SJSA1 (cell line): ENCODE measurements at regions not wholly inside any gene's neighbourhood (a gene's known extent, or its start where the extent isn't known, plus 50 kb on each side); places are given as distances from the start of the nearest gene placed in this dataset.
"Not testable (repeated sequence)": the region's sequence is repeated elsewhere in the genome, so short reads cannot be mapped to it uniquely, and the experiment has no call there.

ENCODE experiments used
- DNase-seq, 2 experiments: peaks; one replicate each; pipeline ENCODE4 v3.0.0-alpha.2; 2015 to 2020; ENCODE audit warnings: low spot score in 2 of 2, low read depth in 1 of 2
- H3K27ac ChIP-seq: fragments of 250-450 bp; sonication (Bioruptor Pico); 2 replicates; pipeline ENCODE4 v1.5.1; 2020; ENCODE audit warnings: mild to moderate bottlenecking, moderate library complexity
- H3K27me3 ChIP-seq: fragments of 250-450 bp; sonication (Bioruptor Pico); replicated peaks from 2 replicates; pipeline ENCODE4 v1.5.1; 2020; ENCODE audit warnings: mild to moderate bottlenecking, moderate library complexity
- H3K36me3 ChIP-seq: fragments of 250-450 bp; sonication (Bioruptor Pico); 2 replicates; pipeline ENCODE4 v1.5.1; 2020; ENCODE audit warnings: mild to moderate bottlenecking
- H3K4me1 ChIP-seq: fragments of 250-450 bp; sonication (Bioruptor Pico); replicated peaks from 2 replicates; pipeline ENCODE4 v1.6.1; 2021; ENCODE audit warnings: mild to moderate bottlenecking
- H3K4me3 ChIP-seq: fragments of 250-450 bp; sonication (Bioruptor Pico); 2 replicates; pipeline ENCODE4 v1.5.1; 2020; ENCODE audit warnings: mild to moderate bottlenecking
- H3K9me3 ChIP-seq: fragments of 250-450 bp; sonication (Bioruptor Pico); replicated peaks from 2 replicates; pipeline ENCODE4 v1.5.1; 2020; ENCODE audit warnings: mild to moderate bottlenecking

DNA sequence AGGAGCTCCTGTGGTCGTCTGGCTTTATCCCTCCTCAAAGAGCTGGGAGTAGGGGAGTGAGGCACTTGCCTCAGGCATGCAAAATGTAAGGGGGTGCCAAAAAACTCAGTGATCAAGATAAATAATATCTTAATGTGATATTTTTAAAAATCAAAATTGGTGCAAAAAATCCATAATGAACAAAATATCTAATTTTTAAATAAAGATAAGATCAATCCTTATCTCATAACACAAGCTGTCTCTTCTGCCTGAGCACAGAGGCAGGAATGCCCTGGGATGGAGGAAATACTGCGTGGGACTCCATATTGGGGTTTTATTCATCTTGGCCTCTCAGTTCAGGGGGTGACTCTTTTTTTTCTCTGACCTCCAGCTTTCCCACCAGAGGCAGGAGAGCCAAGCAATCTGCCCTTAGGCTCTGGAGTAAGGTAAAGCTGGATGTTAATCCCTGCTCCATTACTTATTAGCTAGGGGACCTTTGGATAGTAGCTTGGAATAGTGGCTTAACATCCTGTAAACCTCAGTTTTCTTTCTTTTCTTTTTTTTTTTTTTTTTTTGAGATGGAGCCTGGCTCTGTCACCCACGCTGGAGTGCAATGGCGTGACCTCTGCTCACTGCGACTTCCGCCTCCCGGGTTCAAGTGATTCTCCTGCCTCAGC lies 77.3 kb upstream of the NFASC start:
- no peak overlapping the region for H3K27ac ChIP-seq
- H3K9me3 ChIP-seq = no peaks in the 10 kb centered on the region
- H3K4me3 ChIP-seq = no peak overlapping the region
- H3K36me3 ChIP-seq = no peaks in the 10 kb centered on the region
- H3K4me1 ChIP-seq = no peaks in the 10 kb centered on the region
- 0 out of 2 replicates have a peak, but pooled peaks cover 3% of the 10 kb centered on the region for H3K27me3 ChIP-seq
- DNase-seq = no peak

GRCh38 chr1:204796886-204797285 lies 73.8 kb upstream of the NFASC start:
- not testable (repeated sequence) for DNase-seq, H3K27me3 ChIP-seq, H3K27ac ChIP-seq, H3K4me1 ChIP-seq, H3K9me3 ChIP-seq, H3K4me3 ChIP-seq, H3K36me3 ChIP-seq

DNA sequence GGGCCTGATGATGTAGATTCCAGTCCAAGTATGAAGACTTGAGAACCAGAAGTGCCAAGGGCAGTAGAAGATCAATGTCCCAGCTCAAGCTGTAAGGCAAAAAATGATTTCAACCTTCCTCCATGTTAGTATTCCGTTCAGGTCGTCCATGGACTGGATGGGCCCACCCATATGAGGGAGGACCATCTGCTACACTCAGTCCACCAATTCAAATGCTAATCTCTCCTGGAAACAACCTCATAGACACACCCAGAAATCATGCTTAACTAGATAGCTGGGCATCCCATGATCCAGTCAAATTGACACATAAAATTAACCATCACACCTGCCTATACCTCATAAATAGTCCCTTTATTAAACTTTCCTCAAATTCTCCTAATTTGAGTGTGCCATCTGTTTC lies 73.3 kb upstream of the NFASC start:
- Histone ChIP-seq H3K4me3 (no peak overlapping the region), H3K9me3 (no peaks in the 10 kb centered on the region), H3K27ac (no peak overlapping the region), H3K4me1 (no peaks in the 10 kb centered on the region), H3K27me3 (no peaks in the 10 kb centered on the region), H3K36me3 (no peaks in the 10 kb centered on the region)
- DNase-seq = no peak

DNA sequence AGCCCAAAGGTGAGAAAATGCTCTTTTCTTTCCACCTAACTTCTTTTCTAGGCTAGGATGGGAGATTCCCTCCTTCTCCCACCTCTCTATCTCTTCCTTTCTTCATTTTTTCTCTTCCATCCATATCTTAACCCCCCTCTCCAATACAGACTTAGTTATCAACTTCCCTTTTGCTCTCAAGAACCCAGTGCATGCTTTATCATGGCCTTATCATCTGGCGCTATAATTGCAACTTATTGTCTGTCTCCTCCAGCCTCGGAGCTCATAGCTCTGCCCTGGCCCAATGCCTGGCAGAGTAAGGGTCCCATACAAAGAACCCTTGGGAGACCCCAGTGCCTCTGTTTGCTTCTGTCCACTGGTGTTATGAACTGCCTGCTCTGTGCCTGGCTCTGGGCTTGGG lies 71.0 kb upstream of the NFASC start:
- Histone ChIP-seq H3K36me3 (no peaks in the 10 kb centered on the region), H3K4me1 (no peaks in the 10 kb centered on the region), H3K4me3 (no peak overlapping the region), H3K9me3 (no peaks in the 10 kb centered on the region), H3K27ac (no peak overlapping the region), H3K27me3 (no peaks in the 10 kb centered on the region)
- no peak for DNase-seq

DNA sequence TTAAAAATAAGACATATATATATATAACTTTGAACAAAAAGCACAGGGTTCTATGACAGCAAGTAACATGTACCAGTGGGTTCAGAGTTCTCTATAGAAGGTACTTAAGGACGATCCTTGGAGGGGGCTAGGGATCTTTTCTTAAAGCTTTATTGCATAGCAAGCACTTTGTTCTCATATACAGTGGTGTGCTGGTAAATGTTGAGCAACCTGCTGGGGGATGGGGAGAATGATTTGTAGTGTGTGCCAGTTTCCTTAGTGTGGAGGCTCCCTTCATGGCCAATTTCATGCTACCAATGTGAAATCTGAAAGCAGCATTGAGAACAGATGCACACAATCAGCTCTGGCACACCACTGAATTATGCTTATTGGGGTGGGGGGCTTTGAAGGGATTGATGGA lies 69.5 kb upstream of the NFASC start:
- Histone ChIP-seq H3K27me3 (no peaks in the 10 kb centered on the region), H3K9me3 (no peaks in the 10 kb centered on the region)

DNA sequence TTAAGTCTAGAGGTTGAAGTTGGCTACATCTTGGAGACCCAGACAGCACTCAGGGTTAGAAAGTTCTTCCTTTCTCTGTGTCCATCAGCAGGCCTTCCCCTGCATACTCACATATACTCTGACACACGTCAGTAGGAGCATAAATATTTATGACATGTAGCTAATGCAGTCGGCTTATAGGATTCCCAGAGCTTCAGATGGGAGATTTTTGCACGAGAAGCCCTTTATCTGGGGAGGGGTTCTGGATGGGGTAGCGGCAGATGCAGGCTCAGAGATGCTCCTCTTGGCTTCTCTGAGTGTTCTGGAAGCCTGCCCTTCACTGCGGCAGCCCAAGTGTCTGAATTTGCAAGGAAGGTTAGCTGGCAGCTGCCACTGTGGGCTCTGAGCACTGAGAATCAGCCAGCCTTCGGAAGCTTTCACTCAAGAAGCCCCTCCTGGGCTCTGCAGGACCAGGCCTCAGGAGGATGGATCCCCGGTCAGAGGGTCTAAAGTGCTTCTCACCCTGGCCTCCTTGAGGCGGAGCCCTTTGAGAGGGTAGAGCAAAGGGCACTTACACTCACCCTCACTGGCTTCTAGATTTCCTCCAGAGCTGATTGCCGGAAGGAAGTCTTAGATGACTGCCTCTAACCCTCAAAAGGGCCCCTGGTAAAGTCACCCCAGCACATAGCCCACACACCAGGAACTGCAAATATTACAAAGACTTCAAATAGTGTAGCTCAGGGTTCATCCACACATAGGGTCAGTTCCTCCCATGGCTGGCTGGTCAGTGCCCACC lies 68.1 kb upstream of the NFASC start:
- no peaks in the 10 kb centered on the region for H3K4me1 ChIP-seq
- no peak overlapping the region for H3K4me3 ChIP-seq
- H3K27me3 ChIP-seq = no peaks in the 10 kb centered on the region
- no peak overlapping the region for H3K27ac ChIP-seq
- H3K36me3 ChIP-seq = no peaks in the 10 kb centered on the region
- H3K9me3 ChIP-seq = no peaks in the 10 kb centered on the region
- DNase-seq = no peak

More for the DNA sequence above, 69.5 kb upstream of the NFASC start:
- no peak overlapping the region for H3K4me3 ChIP-seq
- H3K4me1 ChIP-seq = no peaks in the 10 kb centered on the region
- H3K27ac ChIP-seq = no peak overlapping the region
- H3K36me3 ChIP-seq = no peaks in the 10 kb centered on the region
- no peak for DNase-seq

- DNase-seq = no peak
- Histone ChIP-seq H3K4me1 (no peaks in the 10 kb centered on the region), H3K27ac (no peak overlapping the region), H3K4me3 (no peak overlapping the region), H3K36me3 (no peaks in the 10 kb centered on the region), H3K27me3 (no peaks in the 10 kb centered on the region), H3K9me3 (no peaks in the 10 kb centered on the region)
Measured at GRCh38 chr1:204803607-204804006, 67.1 kb upstream of the NFASC start.

GRCh38 chr1:204806943-204807687 lies 63.5 kb upstream of the NFASC start:
- Histone ChIP-seq H3K4me1 (no peaks in the 10 kb centered on the region), H3K27me3 (no peaks in the 10 kb centered on the region), H3K9me3 (no peaks in the 10 kb centered on the region), H3K36me3 (no peaks in the 10 kb centered on the region), H3K27ac (no peak overlapping the region), H3K4me3 (0 out of 2 replicates have a peak overlapping the region, but pooled peaks have one; percentile 9)
- DNase-seq = peak; percentile 77 to 90

- no peaks in the 10 kb centered on the region for H3K4me1 ChIP-seq
- H3K27ac ChIP-seq = no peak overlapping the region
- H3K9me3 ChIP-seq = no peaks in the 10 kb centered on the region
- H3K27me3 ChIP-seq = peaks cover 4% of the 10 kb centered on the region; the same call in 1 of the 2 replicates
- no peaks in the 10 kb centered on the region for H3K36me3 ChIP-seq
- no peak for DNase-seq
- H3K4me3 ChIP-seq = no peak overlapping the region
Measured at GRCh38 chr1:204809488-204809887, 61.2 kb upstream of the NFASC start.

DNA sequence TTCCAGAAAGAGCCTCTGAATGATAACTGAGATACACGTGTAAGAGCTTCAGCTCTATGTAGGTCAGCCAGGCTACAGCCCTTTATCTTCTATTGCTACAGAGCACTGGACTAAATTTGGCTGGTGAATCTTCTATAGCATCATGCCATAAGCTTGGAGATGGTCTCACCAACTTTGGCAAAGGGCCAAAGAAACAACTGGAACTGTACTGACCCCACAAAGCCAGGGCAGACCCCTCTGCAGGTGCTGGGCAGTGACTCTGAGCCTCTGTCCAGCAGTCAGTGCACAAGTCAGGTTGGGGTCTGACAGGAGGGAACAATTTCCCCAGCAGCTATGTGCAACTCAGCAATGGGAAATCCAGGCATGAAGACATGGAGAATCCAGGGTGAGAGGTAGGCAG lies 57.8 kb upstream of the NFASC start:
- no peak overlapping the region for H3K27ac ChIP-seq
- peaks cover 16% of the 10 kb centered on the region for H3K27me3 ChIP-seq
- H3K36me3 ChIP-seq = no peaks in the 10 kb centered on the region
- H3K4me1 ChIP-seq = no peaks in the 10 kb centered on the region
- DNase-seq = no peak
- H3K4me3 ChIP-seq = no peak overlapping the region
- no peaks in the 10 kb centered on the region for H3K9me3 ChIP-seq

DNA sequence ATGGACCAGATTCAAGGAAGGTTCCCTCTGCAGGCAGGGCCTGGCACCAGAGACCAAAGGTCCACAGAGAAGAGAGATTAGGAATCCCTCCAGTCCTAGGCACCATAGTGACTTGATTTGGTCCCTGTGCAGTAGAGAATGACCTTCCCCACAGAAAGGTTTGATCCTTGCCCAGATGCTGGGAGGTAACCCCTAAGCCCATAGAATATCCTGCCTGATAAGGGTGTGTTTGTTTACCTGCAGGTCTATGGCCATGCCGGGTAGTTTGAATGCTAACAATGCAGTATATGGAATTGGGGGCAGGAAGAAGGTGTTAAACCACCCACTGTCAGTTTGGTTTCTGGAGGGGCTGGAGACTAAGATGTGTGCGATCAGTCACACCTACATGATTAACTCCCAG lies 57.1 kb upstream of the NFASC start:
- H3K36me3 ChIP-seq = no peaks in the 10 kb centered on the region
- H3K27me3 ChIP-seq = peaks cover 19% of the 10 kb centered on the region
- no peak overlapping the region for H3K27ac ChIP-seq
- no peaks in the 10 kb centered on the region for H3K9me3 ChIP-seq
- no peak overlapping the region for H3K4me3 ChIP-seq
- DNase-seq = no peak
- H3K4me1 ChIP-seq = no peaks in the 10 kb centered on the region

DNA sequence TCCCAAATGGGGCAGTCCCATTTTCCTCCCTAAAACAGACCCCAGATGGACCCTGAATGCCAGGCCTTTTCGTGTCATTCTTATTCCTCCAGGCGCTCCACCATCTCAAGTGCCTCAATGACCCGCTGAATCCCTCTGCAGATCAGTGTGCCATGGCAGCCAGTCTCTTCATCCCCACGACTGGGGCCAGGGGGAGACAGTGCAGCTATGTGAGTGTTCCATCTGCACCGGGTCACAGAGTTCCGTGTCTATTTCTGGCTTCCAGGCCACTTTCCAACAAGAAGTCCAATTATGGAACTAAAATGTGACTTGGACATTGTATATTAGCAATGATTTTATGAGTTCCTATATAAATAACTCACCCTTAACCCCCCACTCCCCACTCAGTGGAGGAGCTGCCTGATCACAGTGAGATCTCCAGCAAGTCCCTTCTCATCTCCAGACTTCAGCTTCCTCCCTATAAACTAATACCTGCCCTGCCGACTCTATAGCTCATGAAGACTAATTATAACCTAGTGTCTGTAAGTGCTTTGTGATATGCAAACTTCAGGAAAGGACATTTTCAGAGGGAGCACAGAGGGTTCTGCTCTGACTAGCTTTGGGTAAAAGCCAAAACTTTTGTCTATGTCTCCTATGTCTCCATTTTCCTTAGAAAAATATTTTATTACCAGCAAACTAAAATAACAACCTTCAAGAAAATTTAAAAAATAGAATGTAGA lies 56.3 kb upstream of the NFASC start:
- Histone ChIP-seq H3K4me3 (no peak overlapping the region), H3K27ac (no peak overlapping the region), H3K9me3 (no peaks in the 10 kb centered on the region), H3K36me3 (no peaks in the 10 kb centered on the region), H3K27me3 (peaks cover 19% of the 10 kb centered on the region), H3K4me1 (no peaks in the 10 kb centered on the region)
- DNase-seq = no peak

- H3K4me3 ChIP-seq = no peak overlapping the region
- DNase-seq = no peak
- H3K4me1 ChIP-seq = no peaks in the 10 kb centered on the region
- H3K27me3 ChIP-seq = peaks cover 19% of the 10 kb centered on the region
- H3K36me3 ChIP-seq = no peaks in the 10 kb centered on the region
- no peaks in the 10 kb centered on the region for H3K9me3 ChIP-seq
- H3K27ac ChIP-seq = no peak overlapping the region
Measured at GRCh38 chr1:204817341-204817740, 53.3 kb upstream of the NFASC start.
